Stimulated activated CD8-positive, alpha-beta memory T cell treated with anti-CD3 and anti-CD28 coated beads, Interleukin-7, amount 100 ng/mL, for 1 hour (primary cell): ENCODE measurements at regions not wholly inside any gene's neighbourhood (a gene's known extent, or its start where the extent isn't known, plus 50 kb on each side); places are given as distances from the start of the nearest gene placed in this dataset.
"Not testable (repeated sequence)": the region's sequence is repeated elsewhere in the genome, so short reads cannot be mapped to it uniquely, and the experiment has no call there.

ENCODE experiments used
- DNase-seq, 2 donors: peaks; one replicate each; pipeline ENCODE4 v3.0.0-alpha.2; 2020; ENCODE audit warnings: low read depth in 2 of 2

GRCh38 chr10:113493882-113494301, 59.0 kb upstream of the HABP2 start:
- no peak for DNase-seq

GRCh38 chr10:113494761-113495160, 58.1 kb upstream of the HABP2 start:
- no peak for DNase-seq

- no peak for DNase-seq
Observed at GRCh38 chr10:113495553-113495952, 57.3 kb upstream of the HABP2 start.

- DNase-seq: no peak
Observed at GRCh38 chr10:113496111-113497109, 56.4 kb upstream of the HABP2 start.

GRCh38 chr10:113497198-113497597, 55.7 kb upstream of the HABP2 start:
- DNase-seq: no peak

- no peak for DNase-seq
Observed at GRCh38 chr10:113498997-113499396, 53.9 kb upstream of the HABP2 start.

- DNase-seq: no peak
Observed at GRCh38 chr10:113499806-113500205, 53.0 kb upstream of the HABP2 start.

GRCh38 chr10:113501031-113501430, 51.8 kb upstream of the HABP2 start:
- DNase-seq: not testable (repeated sequence)
